CD4-positive, alpha-beta T cell (primary cell): ENCODE measurements at regions not wholly inside any gene's neighbourhood (a gene's known extent, or its start where the extent isn't known, plus 50 kb on each side); places are given as distances from the start of the nearest gene placed in this dataset.

Source experiments
- ATAC-seq: fragments of 200-7000 bp; cut with Tn5 transposase; one replicate; pipeline ENCODE4 v1.10.0; 2022; ENCODE audit warnings: mild to moderate bottlenecking; ENCODE audit not compliant: poor library complexity
- CTCF ChIA-PET: fragments of 350-600 bp; sonication (Branson Sonifier 250); formaldehyde crosslinking; loops from one replicate; lab custom pipeline; 2021; ENCODE audit warnings: antibody characterized with exemption, inconsistent platforms; lab: Charles Lee
- POLR2A ChIA-PET: fragments of 350-600 bp; sonication (Branson Sonifier 250); formaldehyde crosslinking; loops from one replicate; lab custom pipeline; 2021; ENCODE audit warnings: antibody characterized with exemption, inconsistent platforms; lab: Charles Lee
- DNase-seq, 14 experiments: peaks; one replicate each; pipeline ENCODE4 v3.0.0-alpha.2; 2013 to 2020; ENCODE audit warnings: mixed read lengths in 2 of 14
- H3K27ac ChIP-seq, 2 donors: one replicate each; pipeline versions ENCODE4 v1.5.1 to v1.7.0; 2013; ENCODE audit warnings: low read length in 2 of 2, low read depth in 1 of 2, mild to moderate bottlenecking in 1 of 2
- H3K27me3 ChIP-seq, 2 experiments: 1 replicate in 1 of 2; 2 replicates in 1 of 2; pipeline versions ENCODE4 v1.6.1 to v1.7.0; 2013; ENCODE audit warnings: low read length in 2 of 2, control low read depth in 1 of 2, mild to moderate bottlenecking in 1 of 2, moderate library complexity in 1 of 2; ENCODE audit not compliant: insufficient read depth in 2 of 2, control insufficient read depth in 1 of 2
- H3K36me3 ChIP-seq: one replicate; pipeline ENCODE4 v1.6.1; 2013; ENCODE audit warnings: low read length, control low read depth; ENCODE audit not compliant: insufficient read depth
- H3K4me1 ChIP-seq: one replicate; pipeline ENCODE4 v1.6.1; 2013; ENCODE audit warnings: low read length, control low read depth; ENCODE audit not compliant: insufficient read depth
- H3K4me3 ChIP-seq: one replicate; pipeline ENCODE4 v1.5.1; 2013; ENCODE audit warnings: mild to moderate bottlenecking, low read length, moderate library complexity
- H3K9me3 ChIP-seq, 2 experiments: 1 replicate in 1 of 2; 2 replicates in 1 of 2; pipeline versions ENCODE4 v1.6.1 to v1.7.0; 2013; ENCODE audit warnings: low read length in 2 of 2, mild to moderate bottlenecking in 2 of 2, control low read depth in 1 of 2, moderate library complexity in 1 of 2; ENCODE audit not compliant: control insufficient read depth in 1 of 2, insufficient read depth in 1 of 2
- H3K27ac Mint-ChIP-seq: one replicate; pipeline ENCODE4 v1.8.0; 2020; ENCODE audit warnings: mixed read lengths
- H3K27me3 Mint-ChIP-seq: one replicate; pipeline ENCODE4 v1.8.0; 2021; ENCODE audit warnings: mixed read lengths
- H3K36me3 Mint-ChIP-seq: one replicate; pipeline ENCODE4 v1.8.0; 2021; ENCODE audit warnings: low read depth, mixed read lengths
- H3K4me1 Mint-ChIP-seq: one replicate; pipeline ENCODE4 v1.8.0; 2021; ENCODE audit warnings: low read depth, mixed read lengths
- H3K4me3 Mint-ChIP-seq: one replicate; pipeline ENCODE4 v1.8.0; 2020; ENCODE audit warnings: mild to moderate bottlenecking, mixed read lengths
- H3K9me3 Mint-ChIP-seq: one replicate; pipeline ENCODE4 v1.8.0; 2020; ENCODE audit warnings: mixed read lengths
- CTCF ChIP-seq: fragments of 200-600 bp; IDR thresholded peaks from one replicate; pipeline ENCODE4 v1.8.0; 2022; ENCODE audit warnings: antibody characterized with exemption, mild to moderate bottlenecking
- intact Hi-C, 2 experiments: fragments of 100-400 bp; cut with DNase I in 1 of 2; cut with micrococcal nuclease in 1 of 2; formaldehyde crosslinking; loops; one replicate each; pipeline versions ENCODE4 v1.15.1 to v1.9.0; 2023 to 2025; cut with DNase I, micrococcal nuclease

- DNase-seq (no peak), ATAC-seq (no peak)
- peak overlapping the region; percentile 91 for H3K27ac Mint-ChIP-seq
- peaks cover 66% of the 10 kb centered on the region for H3K4me1 Mint-ChIP-seq
- no peaks in the 10 kb centered on the region for H3K27me3 Mint-ChIP-seq
- intact Hi-C loops, result loop anchor here in 1 of 2 experiments (10.0 kb wide), 1 partner anchor 255 kb away; no protein-coding TSS in a partner anchor
- no peaks in the 10 kb centered on the region for H3K9me3 ChIP-seq
- peak overlapping the region; percentile 84 for H3K4me3 Mint-ChIP-seq
- H3K4me1 ChIP-seq, result peaks cover 36% of the 10 kb centered on the region
- TF ChIP-seq CTCF, result no peak
- no peaks in the 10 kb centered on the region for H3K27me3 ChIP-seq
- H3K27ac ChIP-seq, result peak overlapping the region; percentile 43 to 69
- H3K9me3 Mint-ChIP-seq, result no peaks in the 10 kb centered on the region
- H3K36me3 Mint-ChIP-seq, result peaks cover 39% of the 10 kb centered on the region
- ChIA-PET POLR2A (interaction anchor here (0.6 to 1.5 kb wide), 9 partner anchors 10 to 241 kb away, joined by 3 to 11 read pairs (median 3); no protein-coding TSS in a partner anchor), CTCF (interaction anchor here (1.2 kb wide), 1 partner anchor 211 kb away, joined by 5 read pairs; no protein-coding TSS in a partner anchor)
- H3K4me3 ChIP-seq, result no peak overlapping the region
- peaks cover 6% of the 10 kb centered on the region for H3K36me3 ChIP-seq
Observed at GRCh38 chr14:89509891-89510290, 92.9 kb upstream of the FOXN3 start.

GRCh38 chr14:89508863-89509262, 91.8 kb upstream of the FOXN3 start:
- Mint-ChIP-seq H3K27me3 (no peaks in the 10 kb centered on the region), H3K4me1 (peaks cover 67% of the 10 kb centered on the region), H3K27ac (peak overlapping the region; percentile 76), H3K4me3 (no peak overlapping the region), H3K36me3 (peaks cover 39% of the 10 kb centered on the region), H3K9me3 (no peaks in the 10 kb centered on the region)
- DNase-seq, result no peak
- ChIA-PET POLR2A (no interaction called here), CTCF (no interaction called here)
- Histone ChIP-seq H3K4me1 (peaks cover 45% of the 10 kb centered on the region), H3K9me3 (no peaks in the 10 kb centered on the region), H3K4me3 (no peak overlapping the region), H3K27me3 (no peaks in the 10 kb centered on the region), H3K36me3 (peaks cover 10% of the 10 kb centered on the region), H3K27ac (no peak overlapping the region)
- no peak for ATAC-seq
- TF ChIP-seq CTCF, result no peak
- intact Hi-C loops, result loop anchor here in 1 of 2 experiments (10.0 kb wide), 1 partner anchor 256 kb away; no protein-coding TSS in a partner anchor

DNA sequence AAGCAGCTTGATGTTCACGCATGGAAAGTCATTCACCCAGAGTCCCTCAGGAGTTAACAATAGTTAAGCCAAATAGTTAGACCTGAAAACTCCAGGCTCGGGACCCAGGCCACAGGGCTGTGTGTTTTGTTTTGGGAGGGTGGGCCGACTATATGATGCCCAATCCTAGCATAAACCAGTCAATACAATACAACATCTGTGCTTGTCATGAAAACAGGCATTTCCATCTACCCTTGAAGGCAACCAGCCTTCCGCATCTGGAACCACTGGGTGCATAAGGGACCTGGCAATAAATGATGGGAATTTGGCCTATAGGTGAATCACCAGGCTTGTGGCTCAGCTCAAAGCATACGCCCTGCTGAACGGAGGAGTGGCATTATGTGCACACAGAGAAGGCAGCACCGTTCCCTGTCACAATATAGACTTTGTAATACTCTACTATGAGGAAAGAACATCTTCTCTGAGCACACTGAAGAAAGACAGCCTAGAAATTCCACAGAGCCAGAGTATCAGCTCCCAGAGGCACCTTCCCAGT, 91.0 kb upstream of the FOXN3 start:
- H3K4me1 Mint-ChIP-seq, result peaks cover 73% of the 10 kb centered on the region
- no peak for TF ChIP-seq CTCF
- H3K4me3 Mint-ChIP-seq, result no peak overlapping the region
- no peaks in the 10 kb centered on the region for H3K27me3 Mint-ChIP-seq
- Histone ChIP-seq H3K4me3 (no peak overlapping the region), H3K9me3 (no peaks in the 10 kb centered on the region), H3K27ac (no peak overlapping the region), H3K4me1 (peaks cover 47% of the 10 kb centered on the region), H3K27me3 (no peaks in the 10 kb centered on the region), H3K36me3 (peaks cover 10% of the 10 kb centered on the region)
- H3K27ac Mint-ChIP-seq, result peak overlapping the region; percentile 76
- ATAC-seq (no peak), DNase-seq (no peak)
- H3K36me3 Mint-ChIP-seq, result peaks cover 45% of the 10 kb centered on the region
- CTCF ChIA-PET, result no interaction called here
- intact Hi-C loops, result loop anchor here in 1 of 2 experiments (10.0 kb wide), 1 partner anchor 257 kb away; no protein-coding TSS in a partner anchor
- no peaks in the 10 kb centered on the region for H3K9me3 Mint-ChIP-seq
- POLR2A ChIA-PET, result no interaction called here
